ENCODE measurements at regions not wholly inside any gene's neighbourhood (a gene's known extent, or its start where the extent isn't known, plus 50 kb on each side); places are given as distances from the start of the nearest gene placed in this dataset.

DNA sequence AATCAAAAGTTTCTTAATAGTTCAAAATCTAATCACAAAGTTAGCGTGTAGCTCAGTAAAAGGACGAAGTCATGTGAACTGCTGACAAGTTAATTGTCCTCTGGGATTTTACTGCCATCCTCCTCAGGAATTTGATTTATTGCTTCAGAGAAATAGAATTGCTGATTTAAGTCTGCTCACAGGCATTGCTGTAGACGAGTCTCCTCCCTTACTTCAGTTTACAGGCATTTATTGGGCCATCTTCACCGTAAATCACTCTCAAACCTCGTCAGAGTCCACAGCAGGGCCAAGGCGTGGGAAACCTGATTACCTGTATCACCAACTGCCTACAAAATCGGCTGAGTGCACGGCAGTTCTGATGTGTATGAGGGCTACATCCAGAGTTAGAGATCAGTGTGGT, 119.1 kb upstream of the PDE10A start:
- Histone ChIP-seq H3K9me3 (ENCODE audit: control insufficient read depth, insufficient read depth, low read depth, low read length) (no peaks in the 10 kb centered on the region), H3K36me3 (ENCODE audit: control insufficient read depth, insufficient read depth, low read length) (no peaks in the 10 kb centered on the region), H3K27me3 (ENCODE audit: control insufficient read depth, insufficient read depth, low read length) (peaks cover 3% of the 10 kb centered on the region), H3K27ac (ENCODE audit: low read depth, low read length) (no peak overlapping the region), H3K4me3 (ENCODE audit: low read depth, low read length) (no peak overlapping the region), H3K4me1 (ENCODE audit: control insufficient read depth, insufficient read depth, low read length) (peaks cover 11% of the 10 kb centered on the region), H3K9ac (ENCODE audit: low read length) (no peak overlapping the region)

DNA sequence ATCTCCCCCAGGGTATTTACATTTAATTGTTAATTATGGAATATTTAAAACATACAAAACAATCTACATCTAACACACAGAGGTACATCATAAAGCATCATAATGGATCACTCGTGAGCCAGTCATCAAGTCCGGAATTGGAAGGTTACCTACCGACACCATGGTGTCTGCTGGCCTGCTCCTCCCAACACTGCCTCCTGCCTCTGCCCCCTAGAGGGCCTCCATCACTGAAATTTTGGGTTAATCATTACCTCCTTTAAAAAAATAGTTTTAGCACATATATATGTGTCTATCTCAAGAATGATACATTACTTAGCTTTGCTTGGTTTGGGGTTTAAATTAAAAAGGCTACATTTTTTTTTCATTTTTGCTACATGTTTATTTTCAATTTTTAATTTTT, 114.6 kb upstream of the PDE10A start:
- Histone ChIP-seq H3K4me1 (ENCODE audit: control insufficient read depth, insufficient read depth, low read length) (peaks cover 20% of the 10 kb centered on the region), H3K9ac (ENCODE audit: low read length) (no peak overlapping the region), H3K36me3 (ENCODE audit: control insufficient read depth, insufficient read depth, low read length) (no peaks in the 10 kb centered on the region), H3K27ac (ENCODE audit: low read depth, low read length) (no peak overlapping the region), H3K9me3 (ENCODE audit: control insufficient read depth, insufficient read depth, low read depth, low read length) (no peaks in the 10 kb centered on the region), H3K4me3 (ENCODE audit: low read depth, low read length) (no peak overlapping the region), H3K27me3 (ENCODE audit: control insufficient read depth, insufficient read depth, low read length) (peaks cover 6% of the 10 kb centered on the region)

DNA sequence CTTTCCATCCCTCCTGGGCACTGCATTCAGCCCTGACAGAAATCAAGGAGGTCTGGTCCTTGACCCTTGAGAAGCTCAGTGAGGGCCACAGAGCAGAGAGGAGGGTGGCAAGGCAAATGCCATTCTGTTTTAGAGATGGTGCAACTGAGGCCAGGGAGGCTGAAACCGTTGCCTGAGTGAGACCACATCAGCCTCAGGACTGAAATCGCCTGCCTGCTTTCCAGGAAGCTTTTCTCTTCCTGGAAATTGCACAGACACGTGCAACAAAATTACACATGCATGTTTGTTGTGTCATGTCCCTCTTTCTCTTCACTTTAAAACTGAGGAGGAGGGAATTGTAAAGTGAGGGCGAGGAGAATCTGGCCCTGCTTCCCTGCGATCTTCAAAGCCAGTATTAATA, 113.7 kb upstream of the PDE10A start:
- no peaks in the 10 kb centered on the region for H3K9me3 ChIP-seq (ENCODE audit: control insufficient read depth, insufficient read depth, low read depth, low read length)
- peaks cover 6% of the 10 kb centered on the region for H3K27me3 ChIP-seq (ENCODE audit: control insufficient read depth, insufficient read depth, low read length)
- H3K9ac ChIP-seq (ENCODE audit: low read length), result no peak overlapping the region
- H3K4me3 ChIP-seq (ENCODE audit: low read depth, low read length), result no peak overlapping the region
- H3K36me3 ChIP-seq (ENCODE audit: control insufficient read depth, insufficient read depth, low read length), result no peaks in the 10 kb centered on the region
- no peak overlapping the region for H3K27ac ChIP-seq (ENCODE audit: low read depth, low read length)
- H3K4me1 ChIP-seq (ENCODE audit: control insufficient read depth, insufficient read depth, low read length), result peaks cover 20% of the 10 kb centered on the region

DNA sequence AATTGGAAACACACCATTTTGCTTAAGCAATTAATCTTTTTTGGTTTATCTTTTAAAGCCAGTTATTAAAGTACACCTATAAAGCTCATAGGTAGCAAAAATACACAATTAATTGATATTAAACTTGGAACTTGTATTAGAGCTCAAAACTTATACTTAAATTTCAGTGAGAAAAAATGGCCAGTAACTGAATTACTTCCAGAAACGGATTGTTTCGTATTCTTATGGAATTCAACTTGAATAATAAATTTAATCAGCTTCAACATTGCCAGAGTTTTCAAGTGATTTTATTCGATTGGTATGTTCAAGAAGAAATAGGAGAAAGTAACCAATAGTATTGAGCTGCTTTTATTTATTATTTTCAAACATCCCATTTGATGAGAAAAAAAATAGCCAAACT, 112.7 kb upstream of the PDE10A start:
- H3K4me3 ChIP-seq (ENCODE audit: low read depth, low read length), result no peak overlapping the region
- no peaks in the 10 kb centered on the region for H3K36me3 ChIP-seq (ENCODE audit: control insufficient read depth, insufficient read depth, low read length)
- no peaks in the 10 kb centered on the region for H3K9me3 ChIP-seq (ENCODE audit: control insufficient read depth, insufficient read depth, low read depth, low read length)
- H3K4me1 ChIP-seq (ENCODE audit: control insufficient read depth, insufficient read depth, low read length), result peaks cover 20% of the 10 kb centered on the region
- H3K27me3 ChIP-seq (ENCODE audit: control insufficient read depth, insufficient read depth, low read length), result peaks cover 6% of the 10 kb centered on the region
- no peak overlapping the region for H3K9ac ChIP-seq (ENCODE audit: low read length)
- H3K27ac ChIP-seq (ENCODE audit: low read depth, low read length), result no peak overlapping the region

DNA sequence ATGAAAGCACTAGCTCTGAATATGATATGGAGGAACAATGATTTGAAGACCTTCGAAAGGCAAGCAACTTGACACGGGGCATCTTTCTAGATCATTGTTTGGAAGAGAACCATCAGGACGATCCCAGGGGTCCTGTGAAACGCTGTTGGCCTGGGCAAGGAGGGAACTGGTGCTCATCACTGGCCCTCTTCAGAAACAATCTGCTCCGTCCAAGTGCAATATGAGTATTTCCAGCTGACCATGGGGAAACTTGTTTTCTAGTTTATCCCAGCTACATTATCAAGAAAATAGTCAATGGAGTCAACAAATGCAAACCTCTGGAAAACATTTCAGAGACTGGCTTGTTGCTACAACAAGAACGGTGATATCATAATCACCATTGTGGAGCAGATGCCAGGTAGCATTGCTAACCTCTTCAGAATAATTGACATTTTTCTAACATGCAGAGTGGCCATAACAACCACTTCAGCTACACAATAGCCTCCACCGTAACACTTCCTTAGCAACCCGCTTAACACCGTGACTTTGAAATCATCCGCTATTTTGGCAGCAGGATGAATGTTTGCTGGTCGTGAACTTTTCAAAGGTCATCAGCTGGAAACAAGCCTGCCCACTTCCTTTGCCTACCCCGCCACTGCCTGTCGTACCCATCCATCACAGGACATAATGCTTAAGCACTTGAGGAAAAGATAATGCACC, 112.0 kb upstream of the PDE10A start:
- no peaks in the 10 kb centered on the region for H3K36me3 ChIP-seq (ENCODE audit: control insufficient read depth, insufficient read depth, low read length)
- H3K9me3 ChIP-seq (ENCODE audit: control insufficient read depth, insufficient read depth, low read depth, low read length), result no peaks in the 10 kb centered on the region
- H3K27me3 ChIP-seq (ENCODE audit: control insufficient read depth, insufficient read depth, low read length), result peaks cover 6% of the 10 kb centered on the region
- no peak overlapping the region for H3K27ac ChIP-seq (ENCODE audit: low read depth, low read length)
- H3K4me3 ChIP-seq (ENCODE audit: low read depth, low read length), result no peak overlapping the region
- H3K9ac ChIP-seq (ENCODE audit: low read length), result no peak overlapping the region
- H3K4me1 ChIP-seq (ENCODE audit: control insufficient read depth, insufficient read depth, low read length), result peaks cover 20% of the 10 kb centered on the region

DNA sequence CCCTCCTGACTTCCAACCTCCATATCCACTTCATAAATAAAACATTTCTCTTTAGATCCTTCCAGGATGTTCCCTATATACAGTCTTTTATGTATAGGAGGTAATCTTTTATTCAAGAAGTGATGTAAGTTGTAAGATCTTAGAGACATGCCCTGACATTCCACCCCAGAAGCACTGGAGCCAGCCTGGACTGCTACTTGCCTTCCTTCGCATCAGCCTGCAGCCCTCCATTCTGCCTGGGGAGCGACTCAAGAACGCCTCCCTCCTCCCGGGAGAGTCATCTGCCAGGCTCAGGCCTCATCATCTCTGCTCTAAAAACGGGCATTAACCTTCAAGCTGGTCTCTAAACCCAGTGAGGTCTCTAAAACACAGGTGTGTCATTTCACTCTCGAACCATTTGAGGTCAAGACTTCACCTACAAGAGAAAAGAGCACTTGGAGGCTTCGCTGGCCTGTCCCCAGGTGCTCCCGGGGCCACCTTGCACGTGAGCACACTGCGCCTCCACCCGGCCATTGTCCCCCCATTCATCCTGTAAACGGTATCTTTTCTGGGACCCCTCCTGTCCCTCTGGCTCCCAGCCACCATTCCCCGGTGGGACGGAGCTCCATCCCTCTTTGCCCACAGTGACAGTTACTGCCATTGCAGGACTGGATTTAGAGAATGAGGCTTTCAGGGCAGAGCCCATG, 107.5 kb upstream of the PDE10A start:
- Histone ChIP-seq H3K36me3 (ENCODE audit: control insufficient read depth, insufficient read depth, low read length) (no peaks in the 10 kb centered on the region), H3K9ac (ENCODE audit: low read length) (no peak overlapping the region), H3K4me1 (ENCODE audit: control insufficient read depth, insufficient read depth, low read length) (peaks cover 4% of the 10 kb centered on the region; the same call in 1 of the 2 replicates), H3K4me3 (ENCODE audit: low read depth, low read length) (no peak overlapping the region), H3K27ac (ENCODE audit: low read depth, low read length) (no peak overlapping the region), H3K27me3 (ENCODE audit: control insufficient read depth, insufficient read depth, low read length) (peaks cover 3% of the 10 kb centered on the region; the same call in 1 of the 2 replicates), H3K9me3 (ENCODE audit: control insufficient read depth, insufficient read depth, low read depth, low read length) (no peaks in the 10 kb centered on the region)

DNA sequence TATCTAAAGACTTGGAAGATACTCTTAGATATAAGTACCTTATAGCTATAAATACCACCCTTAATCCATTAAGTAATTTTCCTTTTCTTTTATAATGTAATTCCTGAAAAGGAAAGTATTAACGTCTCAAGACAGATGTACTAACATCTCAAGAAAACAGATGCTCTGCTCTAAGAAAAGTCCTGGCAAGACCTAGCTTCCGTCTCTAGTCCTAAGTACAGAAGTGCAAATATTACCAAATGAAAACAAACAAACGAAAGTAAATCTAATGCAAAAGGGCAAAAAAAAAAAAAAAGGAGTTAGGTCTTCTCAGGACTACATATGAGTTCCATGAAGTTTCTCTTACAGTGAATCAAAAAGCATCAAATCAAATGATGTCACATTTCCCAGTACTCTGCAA, 106.8 kb upstream of the PDE10A start:
- H3K4me3 ChIP-seq (ENCODE audit: low read depth, low read length), result no peak overlapping the region
- no peak overlapping the region for H3K27ac ChIP-seq (ENCODE audit: low read depth, low read length)
- H3K27me3 ChIP-seq (ENCODE audit: control insufficient read depth, insufficient read depth, low read length), result peaks cover 3% of the 10 kb centered on the region; the same call in 1 of the 2 replicates
- no peaks in the 10 kb centered on the region for H3K4me1 ChIP-seq (ENCODE audit: control insufficient read depth, insufficient read depth, low read length)
- no peak overlapping the region for H3K9ac ChIP-seq (ENCODE audit: low read length)
- H3K9me3 ChIP-seq (ENCODE audit: control insufficient read depth, insufficient read depth, low read depth, low read length), result no peaks in the 10 kb centered on the region
- no peaks in the 10 kb centered on the region for H3K36me3 ChIP-seq (ENCODE audit: control insufficient read depth, insufficient read depth, low read length)

DNA sequence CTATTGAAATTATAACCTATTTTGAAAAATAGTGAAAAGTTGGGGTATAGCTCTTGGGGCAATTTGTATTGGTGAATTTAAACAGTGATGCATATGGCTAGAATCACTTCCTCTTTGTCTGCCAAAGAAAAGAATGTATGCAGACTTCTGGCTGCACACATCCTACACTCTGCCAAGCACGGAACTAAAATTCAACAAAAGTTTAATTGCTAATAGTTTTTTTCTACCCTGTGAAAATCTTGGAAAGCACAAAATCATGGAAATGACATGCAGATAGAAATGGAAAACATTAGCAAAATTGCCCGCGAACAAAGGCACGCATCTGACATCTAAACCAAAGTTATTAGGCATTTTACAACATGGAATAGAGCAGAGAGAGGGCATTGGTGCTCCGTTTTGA, 106.4 kb upstream of the PDE10A start:
- no peak overlapping the region for H3K4me3 ChIP-seq (ENCODE audit: low read depth, low read length)
- H3K27ac ChIP-seq (ENCODE audit: low read depth, low read length), result no peak overlapping the region
- no peak overlapping the region for H3K9ac ChIP-seq (ENCODE audit: low read length)
- no peaks in the 10 kb centered on the region for H3K36me3 ChIP-seq (ENCODE audit: control insufficient read depth, insufficient read depth, low read length)
- H3K27me3 ChIP-seq (ENCODE audit: control insufficient read depth, insufficient read depth, low read length), result peaks cover 3% of the 10 kb centered on the region; the same call in 1 of the 2 replicates
- H3K9me3 ChIP-seq (ENCODE audit: control insufficient read depth, insufficient read depth, low read depth, low read length), result no peaks in the 10 kb centered on the region
- no peaks in the 10 kb centered on the region for H3K4me1 ChIP-seq (ENCODE audit: control insufficient read depth, insufficient read depth, low read length)

DNA sequence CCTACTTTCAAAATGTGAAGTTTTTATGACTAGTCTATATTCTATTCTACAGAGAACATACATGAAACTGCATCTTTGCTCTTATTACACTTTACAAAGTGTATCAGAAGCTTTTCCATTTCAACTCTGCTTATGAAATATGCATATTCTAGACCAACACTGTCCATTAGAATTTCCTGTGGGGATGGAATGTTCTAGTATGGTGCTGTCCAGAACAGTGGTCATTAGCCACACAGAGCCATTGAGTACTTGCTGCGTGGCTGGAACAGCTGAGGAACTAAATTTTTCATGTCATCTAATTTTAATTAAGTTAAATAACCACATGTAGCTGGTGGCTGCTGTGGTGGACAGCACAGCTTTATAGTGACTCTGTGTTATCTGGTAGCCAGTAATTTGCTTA, 105.9 kb upstream of the PDE10A start:
- no peaks in the 10 kb centered on the region for H3K36me3 ChIP-seq (ENCODE audit: control insufficient read depth, insufficient read depth, low read length)
- H3K27me3 ChIP-seq (ENCODE audit: control insufficient read depth, insufficient read depth, low read length), result peaks cover 3% of the 10 kb centered on the region; the same call in 1 of the 2 replicates
- no peak overlapping the region for H3K9ac ChIP-seq (ENCODE audit: low read length)
- H3K4me1 ChIP-seq (ENCODE audit: control insufficient read depth, insufficient read depth, low read length), result no peaks in the 10 kb centered on the region
- no peaks in the 10 kb centered on the region for H3K9me3 ChIP-seq (ENCODE audit: control insufficient read depth, insufficient read depth, low read depth, low read length)
- H3K27ac ChIP-seq (ENCODE audit: low read depth, low read length), result no peak overlapping the region
- H3K4me3 ChIP-seq (ENCODE audit: low read depth, low read length), result no peak overlapping the region

DNA sequence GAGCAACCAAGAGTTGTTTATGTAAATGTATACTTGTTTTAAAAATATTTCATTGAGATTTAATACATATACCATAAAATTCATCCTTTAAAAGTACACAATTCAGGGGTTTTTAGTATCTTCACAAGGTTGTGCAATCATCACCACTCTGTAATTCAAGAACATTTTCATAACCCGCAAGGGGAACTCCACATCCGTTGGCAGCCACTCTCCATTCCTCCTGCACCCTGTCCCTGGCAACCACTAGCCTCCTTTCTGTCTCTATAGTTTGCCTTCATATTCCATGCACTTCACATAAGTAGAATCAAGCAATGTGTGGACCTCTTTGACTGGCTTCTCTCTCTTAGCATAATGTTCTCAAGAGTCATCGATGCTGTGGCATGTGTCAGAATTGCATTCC, 104.2 kb upstream of the PDE10A start:
- Histone ChIP-seq H3K9me3 (ENCODE audit: control insufficient read depth, insufficient read depth, low read depth, low read length) (no peaks in the 10 kb centered on the region), H3K4me3 (ENCODE audit: low read depth, low read length) (no peak overlapping the region), H3K27ac (ENCODE audit: low read depth, low read length) (no peak overlapping the region), H3K9ac (ENCODE audit: low read length) (no peak overlapping the region), H3K4me1 (ENCODE audit: control insufficient read depth, insufficient read depth, low read length) (no peaks in the 10 kb centered on the region), H3K27me3 (ENCODE audit: control insufficient read depth, insufficient read depth, low read length) (peaks cover 3% of the 10 kb centered on the region; the same call in 1 of the 2 replicates), H3K36me3 (ENCODE audit: control insufficient read depth, insufficient read depth, low read length) (no peaks in the 10 kb centered on the region)

DNA sequence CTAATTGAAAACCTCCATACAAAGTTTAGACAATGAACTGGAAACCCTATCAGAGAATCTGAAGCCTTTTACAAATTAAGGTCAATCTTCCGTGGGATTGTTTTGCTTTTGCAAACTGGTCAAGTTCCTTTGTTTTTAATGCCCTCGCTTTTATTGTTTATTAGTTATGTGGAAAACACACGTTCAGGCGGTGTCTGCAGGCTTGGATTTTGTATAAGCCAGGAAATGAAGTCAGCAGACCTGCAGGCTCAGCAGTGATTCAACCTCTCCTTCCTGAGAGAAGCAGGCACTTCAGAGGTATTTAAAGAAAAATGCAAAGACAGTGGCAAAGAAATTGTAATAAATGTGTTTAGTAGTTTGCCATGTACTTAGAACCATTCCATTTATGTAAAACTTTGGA, 103.4 kb upstream of the PDE10A start:
- no peak overlapping the region for H3K27ac ChIP-seq (ENCODE audit: low read depth, low read length)
- H3K9me3 ChIP-seq (ENCODE audit: control insufficient read depth, insufficient read depth, low read depth, low read length), result no peaks in the 10 kb centered on the region
- no peaks in the 10 kb centered on the region for H3K4me1 ChIP-seq (ENCODE audit: control insufficient read depth, insufficient read depth, low read length)

More for the DNA sequence above, 103.4 kb upstream of the PDE10A start:
- Histone ChIP-seq H3K9ac (ENCODE audit: low read length) (no peak overlapping the region), H3K27me3 (ENCODE audit: control insufficient read depth, insufficient read depth, low read length) (peaks cover 3% of the 10 kb centered on the region; the same call in 1 of the 2 replicates), H3K36me3 (ENCODE audit: control insufficient read depth, insufficient read depth, low read length) (no peaks in the 10 kb centered on the region), H3K4me3 (ENCODE audit: low read depth, low read length) (no peak overlapping the region)

Measured in HUES6 (cell line).